Fibroblast of pulmonary artery (primary cell): ENCODE measurements at regions not wholly inside any gene's neighbourhood (a gene's known extent, or its start where the extent isn't known, plus 50 kb on each side); places are given as distances from the start of the nearest gene placed in this dataset.

Experiments used
- DNase-seq: peaks from one replicate; pipeline ENCODE4 v3.0.0-alpha.2; 2010; ENCODE audit warnings: low read depth
- H3K4me3 ChIP-seq: replicated peaks from 2 replicates; pipeline ENCODE4 v1.5.1; 2011; ENCODE audit warnings: low read depth, mild to moderate bottlenecking, control low read depth, low read length, moderate library complexity
- CTCF ChIP-seq: IDR thresholded peaks from 2 replicates; pipeline ENCODE4 v1.5.1; 2011; ENCODE audit warnings: mild to moderate bottlenecking, control low read depth, low read length, inconsistent platforms; ENCODE audit errors: missing control alignments

GRCh38 chr17:72372185-72372584 lies 251.4 kb downstream of the SOX9 start:
- no peak overlapping the region for H3K4me3 ChIP-seq
- DNase-seq, result no peak
- no peak for TF ChIP-seq CTCF

- H3K4me3 ChIP-seq, result no peak overlapping the region
- TF ChIP-seq CTCF, result no peak
- no peak for DNase-seq
Observed at GRCh38 chr17:72373910-72374741, 253.3 kb downstream of the SOX9 start.

- TF ChIP-seq CTCF, result no peak
- DNase-seq, result no peak
- no peak overlapping the region for H3K4me3 ChIP-seq
Observed at GRCh38 chr17:72376526-72377345, 255.9 kb downstream of the SOX9 start.

GRCh38 chr17:72378414-72379390 lies 257.9 kb downstream of the SOX9 start:
- no peak for DNase-seq
- no peak overlapping the region for H3K4me3 ChIP-seq
- TF ChIP-seq CTCF, result no peak

- no peak overlapping the region for H3K4me3 ChIP-seq
- no peak for TF ChIP-seq CTCF
- DNase-seq, result no peak
Observed at GRCh38 chr17:72379516-72379915, 258.7 kb downstream of the SOX9 start.

GRCh38 chr17:72380120-72380519 lies 259.3 kb downstream of the SOX9 start:
- no peak for DNase-seq
- TF ChIP-seq CTCF, result no peak
- H3K4me3 ChIP-seq, result no peak overlapping the region
